ENCODE measurements at regions not wholly inside any gene's neighbourhood (a gene's known extent, or its start where the extent isn't known, plus 50 kb on each side); places are given as distances from the start of the nearest gene placed in this dataset.
"Not testable (repeated sequence)": the region's sequence is repeated elsewhere in the genome, so short reads cannot be mapped to it uniquely, and the experiment has no call there.

GRCh38 chr12:131321988-131322387 lies 368.3 kb downstream of the ADGRD1 start:
- TF ChIP-seq, protein P1, sequence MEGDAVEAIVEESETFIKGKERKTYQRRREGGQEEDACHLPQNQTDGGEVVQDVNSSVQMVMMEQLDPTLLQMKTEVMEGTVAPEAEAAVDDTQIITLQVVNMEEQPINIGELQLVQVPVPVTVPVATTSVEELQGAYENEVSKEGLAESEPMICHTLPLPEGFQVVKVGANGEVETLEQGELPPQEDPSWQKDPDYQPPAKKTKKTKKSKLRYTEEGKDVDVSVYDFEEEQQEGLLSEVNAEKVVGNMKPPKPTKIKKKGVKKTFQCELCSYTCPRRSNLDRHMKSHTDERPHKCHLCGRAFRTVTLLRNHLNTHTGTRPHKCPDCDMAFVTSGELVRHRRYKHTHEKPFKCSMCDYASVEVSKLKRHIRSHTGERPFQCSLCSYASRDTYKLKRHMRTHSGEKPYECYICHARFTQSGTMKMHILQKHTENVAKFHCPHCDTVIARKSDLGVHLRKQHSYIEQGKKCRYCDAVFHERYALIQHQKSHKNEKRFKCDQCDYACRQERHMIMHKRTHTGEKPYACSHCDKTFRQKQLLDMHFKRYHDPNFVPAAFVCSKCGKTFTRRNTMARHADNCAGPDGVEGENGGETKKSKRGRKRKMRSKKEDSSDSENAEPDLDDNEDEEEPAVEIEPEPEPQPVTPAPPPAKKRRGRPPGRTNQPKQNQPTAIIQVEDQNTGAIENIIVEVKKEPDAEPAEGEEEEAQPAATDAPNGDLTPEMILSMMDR (IDR thresholded peaks at IDR 0.05; ENCODE audit: control extremely low read depth, extremely low read depth) = no peak
- H3K9me3 ChIP-seq (ENCODE audit: control insufficient read depth in 4 of 4, insufficient read depth in 3 of 4, low read length in 3 of 4) = peaks cover 0 to 2% (median 0%) of the 10 kb centered on the region in 4 donors
- H3K27ac ChIP-seq (ENCODE audit: low read depth in 1 of 2, low read length in 1 of 2) = no peak overlapping the region
- H3K27me3 ChIP-seq (ENCODE audit: control insufficient read depth in 3 of 3, insufficient read depth in 3 of 3, low read length in 2 of 3) = no peaks in the 10 kb centered on the region
- ATAC-seq (ENCODE audit: insufficient read depth, low FRiP score) (no peak), DNase-seq (no peak)
- H3K36me3 ChIP-seq (ENCODE audit: control insufficient read depth in 4 of 4, insufficient read depth in 4 of 4, low read length in 4 of 4) = no peaks in the 10 kb centered on the region
- no peak overlapping the region for H3K9ac ChIP-seq (ENCODE audit: insufficient read depth in 1 of 2, low read length in 2 of 2)
- H3K4me3 ChIP-seq = no peak overlapping the region
- H3K4me1 ChIP-seq (ENCODE audit: control insufficient read depth in 5 of 5, insufficient read depth in 5 of 5, low read length in 5 of 5) = no peaks in the 10 kb centered on the region

- not testable (repeated sequence) for H3K9me3 ChIP-seq (ENCODE audit: control insufficient read depth in 4 of 4, insufficient read depth in 3 of 4, low read length in 3 of 4); H3K9ac ChIP-seq (ENCODE audit: insufficient read depth in 1 of 2, low read length in 2 of 2); H3K4me1 ChIP-seq (ENCODE audit: control insufficient read depth in 5 of 5, insufficient read depth in 5 of 5, low read length in 5 of 5); H3K27ac ChIP-seq (ENCODE audit: low read depth in 1 of 2, low read length in 1 of 2); H3K36me3 ChIP-seq (ENCODE audit: control insufficient read depth in 4 of 4, insufficient read depth in 4 of 4, low read length in 4 of 4); DNase-seq; ATAC-seq (ENCODE audit: insufficient read depth, low FRiP score); H3K27me3 ChIP-seq (ENCODE audit: control insufficient read depth in 3 of 3, insufficient read depth in 3 of 3, low read length in 2 of 3); H3K4me3 ChIP-seq
- 73 to 92% methylated on average over 3 of the region's 3 CpGs for WGBS, 2 donors
These were observed 368.8 kb downstream of the ADGRD1 start for GRCh38 chr12:131322460-131322859.

- Histone ChIP-seq H3K36me3 (ENCODE audit: control insufficient read depth in 4 of 4, insufficient read depth in 4 of 4, low read length in 4 of 4) (no peaks in the 10 kb centered on the region), H3K4me1 (ENCODE audit: control insufficient read depth in 5 of 5, insufficient read depth in 5 of 5, low read length in 5 of 5) (no peaks in the 10 kb centered on the region), H3K27me3 (ENCODE audit: control insufficient read depth in 3 of 3, insufficient read depth in 3 of 3, low read length in 2 of 3) (no peaks in the 10 kb centered on the region), H3K9me3 (ENCODE audit: control insufficient read depth in 4 of 4, insufficient read depth in 3 of 4, low read length in 3 of 4) (peaks cover 0 to 2% (median 0%) of the 10 kb centered on the region in 4 donors), H3K4me3 (no peak overlapping the region), H3K27ac (ENCODE audit: low read depth in 1 of 2, low read length in 1 of 2) (no peak overlapping the region), H3K9ac (ENCODE audit: insufficient read depth in 1 of 2, low read length in 2 of 2) (no peak overlapping the region)
- ATAC-seq (ENCODE audit: insufficient read depth, low FRiP score) (no peak), DNase-seq (no peak)
- TF ChIP-seq, protein P1 (IDR thresholded peaks at IDR 0.05; ENCODE audit: control extremely low read depth, extremely low read depth) = no peak
- 35 to 40% methylated on average over 2 of the region's 2 CpGs for WGBS, 2 donors
These were observed 370.2 kb downstream of the ADGRD1 start for GRCh38 chr12:131323879-131324278.

GRCh38 chr12:131327521-131328488 lies 374.1 kb downstream of the ADGRD1 start:
- TF ChIP-seq, protein P1 (IDR thresholded peaks at IDR 0.05; ENCODE audit: control extremely low read depth, extremely low read depth) = no peak
- no peak overlapping the region for H3K27ac ChIP-seq (ENCODE audit: low read depth in 1 of 2, low read length in 1 of 2)
- WGBS, 2 donors = 77 to 78% methylated on average over 25 of the region's 25 CpGs
- H3K36me3 ChIP-seq (ENCODE audit: control insufficient read depth in 4 of 4, insufficient read depth in 4 of 4, low read length in 4 of 4) = no peaks in the 10 kb centered on the region
- peaks cover 0 to 2% (median 0%) of the 10 kb centered on the region in 4 donors for H3K9me3 ChIP-seq (ENCODE audit: control insufficient read depth in 4 of 4, insufficient read depth in 3 of 4, low read length in 3 of 4)
- no peak for DNase-seq
- no peak overlapping the region for H3K4me3 ChIP-seq
- no peak for ATAC-seq (ENCODE audit: insufficient read depth, low FRiP score)
- no peak overlapping the region for H3K9ac ChIP-seq (ENCODE audit: insufficient read depth in 1 of 2, low read length in 2 of 2)
- H3K27me3 ChIP-seq (ENCODE audit: control insufficient read depth in 3 of 3, insufficient read depth in 3 of 3, low read length in 2 of 3) = no peaks in the 10 kb centered on the region
- no peaks in the 10 kb centered on the region for H3K4me1 ChIP-seq (ENCODE audit: control insufficient read depth in 5 of 5, insufficient read depth in 5 of 5, low read length in 5 of 5)

- not testable (repeated sequence) for H3K27me3 ChIP-seq (ENCODE audit: control insufficient read depth in 3 of 3, insufficient read depth in 3 of 3, low read length in 2 of 3); H3K36me3 ChIP-seq (ENCODE audit: control insufficient read depth in 4 of 4, insufficient read depth in 4 of 4, low read length in 4 of 4); H3K9ac ChIP-seq (ENCODE audit: insufficient read depth in 1 of 2, low read length in 2 of 2); DNase-seq; H3K27ac ChIP-seq (ENCODE audit: low read depth in 1 of 2, low read length in 1 of 2); ATAC-seq (ENCODE audit: insufficient read depth, low FRiP score); H3K9me3 ChIP-seq (ENCODE audit: control insufficient read depth in 4 of 4, insufficient read depth in 3 of 4, low read length in 3 of 4); H3K4me3 ChIP-seq; H3K4me1 ChIP-seq (ENCODE audit: control insufficient read depth in 5 of 5, insufficient read depth in 5 of 5, low read length in 5 of 5)
- 81 to 85% methylated on average over 25 to 28 of the region's 28 CpGs for WGBS, 2 donors
These were observed 375.4 kb downstream of the ADGRD1 start for GRCh38 chr12:131328861-131329845.
